AG04450 (cell line): ENCODE measurements at regions not wholly inside any gene's neighbourhood (a gene's known extent, or its start where the extent isn't known, plus 50 kb on each side); places are given as distances from the start of the nearest gene placed in this dataset.

Experiments
- CTCF ChIA-PET: fragments of 300-600, 350-600 bp; formaldehyde crosslinking; extraction: SDS; loops from one replicate; lab custom pipeline; 2022; ENCODE audit warnings: antibody characterized with exemption, inconsistent platforms; lab: Charles Lee
- POLR2A ChIA-PET: fragments of 350-600 bp; formaldehyde crosslinking; extraction: SDS; loops from one replicate; lab custom pipeline; 2021; ENCODE audit warnings: antibody characterized with exemption, inconsistent platforms; lab: Yijun Ruan, JAX
- DNase-seq: peaks from one replicate; pipeline ENCODE4 v3.0.0-alpha.2; 2011; ENCODE audit warnings: low read depth, low spot score
- H3K27ac ChIP-seq: one replicate; pipeline ENCODE4 v1.5.1; 2012; ENCODE audit warnings: low read depth, low read length, control low read depth
- H3K27me3 ChIP-seq: one replicate; pipeline ENCODE4 v1.6.0; 2012; ENCODE audit warnings: low read length; ENCODE audit not compliant: control insufficient read depth, insufficient read depth
- H3K4me3 ChIP-seq: 2 replicates; pipeline ENCODE4 v1.5.1; 2011; ENCODE audit warnings: mild to moderate bottlenecking, low read depth, low read length, control low read depth
- H3K9me3 ChIP-seq: 2 replicates; pipeline ENCODE4 v1.5.1; 2012; ENCODE audit warnings: low read length; ENCODE audit not compliant: control insufficient read depth, insufficient read depth
- TF ChIP-seq, protein P1 (sequence below): IDR thresholded peaks from 2 replicates; pipeline ENCODE4 v1.5.1; 2011; ENCODE audit warnings: low read depth, low read length, control low read depth, inconsistent platforms

DNA sequence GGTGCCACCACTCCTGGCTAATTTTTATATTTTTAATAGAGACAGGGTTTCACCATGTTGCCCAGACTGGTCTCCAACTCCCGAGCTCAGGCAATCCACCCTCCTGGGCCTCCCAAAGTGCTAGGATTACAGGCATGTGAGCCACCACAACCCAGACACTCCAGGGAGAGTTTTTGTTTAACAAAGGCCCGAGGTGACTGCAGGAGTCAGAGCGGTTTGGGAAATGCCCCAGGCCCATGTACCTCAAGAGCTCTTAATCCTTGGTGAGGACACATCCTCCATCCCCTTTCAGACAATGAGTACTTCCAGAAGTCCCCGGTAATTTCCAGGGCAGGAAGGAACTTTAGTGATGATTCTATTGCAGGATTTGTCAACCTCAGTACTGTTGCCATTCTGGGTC is 176.0 kb downstream of the ESRRB start:
- Histone ChIP-seq H3K4me3 (no peak overlapping the region), H3K9me3 (no peaks in the 10 kb centered on the region), H3K27me3 (no peaks in the 10 kb centered on the region), H3K27ac (no peak overlapping the region)
- TF ChIP-seq, protein P1, sequence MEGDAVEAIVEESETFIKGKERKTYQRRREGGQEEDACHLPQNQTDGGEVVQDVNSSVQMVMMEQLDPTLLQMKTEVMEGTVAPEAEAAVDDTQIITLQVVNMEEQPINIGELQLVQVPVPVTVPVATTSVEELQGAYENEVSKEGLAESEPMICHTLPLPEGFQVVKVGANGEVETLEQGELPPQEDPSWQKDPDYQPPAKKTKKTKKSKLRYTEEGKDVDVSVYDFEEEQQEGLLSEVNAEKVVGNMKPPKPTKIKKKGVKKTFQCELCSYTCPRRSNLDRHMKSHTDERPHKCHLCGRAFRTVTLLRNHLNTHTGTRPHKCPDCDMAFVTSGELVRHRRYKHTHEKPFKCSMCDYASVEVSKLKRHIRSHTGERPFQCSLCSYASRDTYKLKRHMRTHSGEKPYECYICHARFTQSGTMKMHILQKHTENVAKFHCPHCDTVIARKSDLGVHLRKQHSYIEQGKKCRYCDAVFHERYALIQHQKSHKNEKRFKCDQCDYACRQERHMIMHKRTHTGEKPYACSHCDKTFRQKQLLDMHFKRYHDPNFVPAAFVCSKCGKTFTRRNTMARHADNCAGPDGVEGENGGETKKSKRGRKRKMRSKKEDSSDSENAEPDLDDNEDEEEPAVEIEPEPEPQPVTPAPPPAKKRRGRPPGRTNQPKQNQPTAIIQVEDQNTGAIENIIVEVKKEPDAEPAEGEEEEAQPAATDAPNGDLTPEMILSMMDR, result no peak
- ChIA-PET POLR2A (no interaction called here), CTCF (no interaction called here)
- no peak for DNase-seq

DNA sequence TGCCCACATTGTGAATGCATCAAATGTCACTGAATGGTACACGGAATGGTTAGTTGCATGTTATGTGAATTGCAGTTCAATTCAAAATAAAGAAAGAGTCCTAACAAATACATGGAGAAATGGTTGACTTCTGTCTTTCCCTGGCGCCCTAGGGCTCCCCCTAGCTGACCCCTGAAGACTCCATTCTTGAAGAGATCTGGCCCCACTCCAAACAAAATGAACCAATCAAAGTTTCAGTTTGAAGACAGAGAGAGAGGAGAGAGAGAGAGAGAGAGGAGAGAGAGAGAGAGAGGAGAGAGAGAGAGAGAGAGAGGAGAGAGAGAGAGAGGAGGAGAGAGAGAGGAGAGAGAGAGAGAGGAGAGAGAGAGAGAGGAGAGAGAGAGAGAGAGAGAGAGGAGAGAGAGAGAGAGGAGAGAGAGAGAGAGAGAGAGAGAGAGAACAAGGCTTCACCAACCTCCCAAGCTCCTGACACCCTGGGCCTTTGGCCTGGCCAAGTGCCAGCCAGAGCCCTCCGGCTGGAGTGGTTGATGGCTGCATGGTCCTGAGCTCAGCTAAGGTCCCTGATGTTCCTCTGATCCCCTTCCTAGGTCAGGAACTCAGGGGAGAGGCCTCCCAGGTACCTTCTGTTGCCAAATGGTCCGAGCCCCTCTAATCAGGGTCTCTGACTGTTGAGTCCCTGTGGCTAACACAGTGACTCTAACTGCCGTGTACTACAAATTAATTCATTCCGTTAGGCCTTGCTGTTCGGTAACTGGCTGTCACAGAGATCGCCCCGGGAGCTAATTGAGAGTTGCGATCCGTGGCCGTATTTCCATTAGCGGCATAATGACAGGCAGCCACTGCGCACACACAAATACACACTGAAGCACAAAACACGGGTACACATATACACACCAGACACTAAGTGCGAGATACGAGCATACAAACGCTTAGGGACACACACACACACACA is 188.8 kb downstream of the ESRRB start:
- ChIA-PET CTCF (no interaction called here), POLR2A (no interaction called here)
- H3K27me3 ChIP-seq, result no peaks in the 10 kb centered on the region
- no peak for DNase-seq
- H3K4me3 ChIP-seq, result no peak overlapping the region
- no peaks in the 10 kb centered on the region for H3K9me3 ChIP-seq
- TF ChIP-seq, protein P1, result no peak
- H3K27ac ChIP-seq, result no peak overlapping the region

DNA sequence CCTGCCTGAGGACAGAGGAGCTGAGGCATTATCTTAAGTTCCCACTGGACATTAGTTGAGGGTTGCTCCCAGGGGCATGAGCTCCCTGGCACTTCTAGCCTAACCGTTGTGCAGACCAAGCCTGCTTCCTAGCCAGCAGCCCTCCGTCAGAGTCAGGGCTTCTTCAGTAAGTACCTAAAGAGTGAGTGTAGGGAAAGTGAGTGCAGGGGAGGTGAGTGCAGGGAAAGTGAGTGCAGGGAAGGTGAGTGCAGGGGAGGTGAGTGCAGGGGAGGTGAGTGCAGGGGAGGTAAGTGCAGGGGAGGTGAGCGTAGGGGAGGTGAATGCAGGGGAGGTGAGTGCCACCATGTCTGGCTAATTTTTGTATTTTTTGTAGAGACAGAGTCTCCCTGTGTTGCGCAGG is 190.5 kb downstream of the ESRRB start:
- CTCF ChIA-PET, result no interaction called here
- H3K4me3 ChIP-seq, result no peak overlapping the region
- no peak overlapping the region for H3K27ac ChIP-seq
- POLR2A ChIA-PET, result no interaction called here
- H3K9me3 ChIP-seq, result no peaks in the 10 kb centered on the region
- DNase-seq, result no peak
- TF ChIP-seq, protein P1, result no peak
- H3K27me3 ChIP-seq, result no peaks in the 10 kb centered on the region

DNA sequence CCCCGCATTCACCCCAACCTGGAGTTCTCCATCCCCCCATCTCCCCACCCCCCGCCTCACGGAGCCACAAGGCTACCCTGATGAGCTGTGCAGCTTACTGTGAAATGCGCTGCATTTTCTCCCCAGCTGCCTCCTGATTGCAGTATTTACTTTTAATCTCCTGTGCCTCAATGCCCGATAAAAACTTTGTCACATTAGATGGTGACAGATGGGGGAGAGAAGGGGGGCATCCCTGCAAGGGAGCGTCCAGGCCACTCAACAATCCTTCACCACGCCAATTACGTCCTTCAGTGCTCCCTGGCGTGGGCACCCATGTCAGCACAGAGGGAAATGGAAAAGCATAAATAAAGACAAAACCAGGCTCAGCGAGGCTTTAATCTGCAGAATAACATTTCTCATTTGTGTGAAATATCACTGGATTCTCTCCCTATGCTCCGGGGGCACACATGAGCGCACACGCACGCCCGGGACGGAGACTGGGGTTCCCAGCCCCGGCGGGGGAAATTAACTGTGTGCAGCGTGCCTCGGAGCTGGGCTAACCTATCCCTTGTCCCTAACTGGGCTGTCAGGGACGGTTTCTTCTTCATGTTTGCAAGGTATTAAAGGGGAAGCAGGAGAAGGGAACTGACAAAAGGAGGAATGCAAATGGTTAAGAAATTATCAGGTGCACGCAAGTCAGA is 186.7 kb upstream of the VASH1 start:
- peaks cover 3% of the 10 kb centered on the region for H3K27me3 ChIP-seq
- no peak overlapping the region for H3K27ac ChIP-seq
- ChIA-PET CTCF (interaction anchor here (0.6 kb wide), 1 partner anchor 308 kb away, joined by 6 read pairs; no protein-coding TSS in a partner anchor), POLR2A (no interaction called here)
- no peak for DNase-seq
- H3K4me3 ChIP-seq, result no peak overlapping the region
- H3K9me3 ChIP-seq, result no peaks in the 10 kb centered on the region
- TF ChIP-seq, protein P1, result no peak

DNA sequence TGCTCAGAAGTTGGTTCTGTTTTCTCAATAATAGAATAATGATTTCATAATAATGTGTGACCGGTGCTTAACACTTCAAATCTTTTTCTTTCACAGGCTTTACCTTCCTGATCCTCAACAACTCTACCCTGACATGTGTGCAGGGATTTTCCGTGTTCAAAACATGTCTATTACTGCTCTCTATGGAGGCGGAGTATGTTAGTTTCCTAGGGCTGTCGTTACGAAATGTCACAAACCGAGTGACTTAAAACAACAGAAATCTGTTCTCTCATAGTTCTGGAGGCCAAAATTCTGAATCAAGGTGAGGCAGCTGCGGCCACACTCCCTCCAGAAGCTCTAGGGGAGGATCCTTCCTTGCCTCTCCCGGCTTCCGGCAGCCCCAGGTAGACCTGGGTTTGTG is 186.2 kb upstream of the VASH1 start:
- H3K9me3 ChIP-seq, result no peaks in the 10 kb centered on the region
- no peak overlapping the region for H3K27ac ChIP-seq
- no peak overlapping the region for H3K4me3 ChIP-seq
- POLR2A ChIA-PET, result no interaction called here
- DNase-seq, result no peak
- H3K27me3 ChIP-seq, result peaks cover 3% of the 10 kb centered on the region
- CTCF ChIA-PET, result no interaction called here
- TF ChIP-seq, protein P1, result no peak
